Upper lobe of right lung (tissue), 1 donor: ENCODE measurements at regions not wholly inside any gene's neighbourhood (a gene's known extent, or its start where the extent isn't known, plus 50 kb on each side); places are given as distances from the start of the nearest gene placed in this dataset.

Experiments used
- ATAC-seq: fragments of 200-7000 bp; cut with Tn5 transposase; one replicate; pipeline ENCODE4 v1.9.1; 2020; ENCODE audit warnings: mild to moderate bottlenecking, moderate library complexity
- DNase-seq: peaks from one replicate; pipeline ENCODE4 v3.0.0-alpha.2; 2020
- H3K27ac ChIP-seq: fragments of 200-600 bp; one replicate; pipeline ENCODE4 v1.8.0; 2022
- H3K27me3 ChIP-seq: fragments of 200-600 bp; one replicate; pipeline ENCODE4 v1.8.0; 2022; ENCODE audit warnings: mild to moderate bottlenecking
- H3K36me3 ChIP-seq: fragments of 200-600 bp; one replicate; pipeline ENCODE4 v1.8.0; 2022
- H3K4me1 ChIP-seq: fragments of 200-600 bp; one replicate; pipeline ENCODE4 v1.8.0; 2022
- H3K4me3 ChIP-seq: fragments of 200-600 bp; one replicate; pipeline ENCODE4 v1.8.0; 2022; ENCODE audit warnings: mild to moderate bottlenecking
- H3K9me3 ChIP-seq: fragments of 200-600 bp; one replicate; pipeline ENCODE4 v1.8.0; 2022
- CTCF ChIP-seq: fragments of 200-600 bp; IDR thresholded peaks from one replicate; pipeline ENCODE4 v1.8.0; 2022; ENCODE audit warnings: antibody characterized with exemption
- intact Hi-C: fragments of 100-400 bp; cut with DNase I; formaldehyde crosslinking; loops from one replicate; pipeline ENCODE4 v1.11.0; 2022
- donor health status: DM: no; HTN: yes; CAD: no; lungs with severe emphysema.

- DNase-seq (no peak), ATAC-seq (no peak)
- H3K4me1 ChIP-seq, result no peaks in the 10 kb centered on the region
- H3K27me3 ChIP-seq, result no peaks in the 10 kb centered on the region
- no peak overlapping the region for H3K27ac ChIP-seq
- no peaks in the 10 kb centered on the region for H3K36me3 ChIP-seq
- no peaks in the 10 kb centered on the region for H3K9me3 ChIP-seq
- H3K4me3 ChIP-seq, result no peak overlapping the region
- intact Hi-C loops, result no loop called here
- no peak for TF ChIP-seq CTCF
These were observed 177.0 kb downstream of the GOLIM4 start for GRCh38 chr3:167918686-167919085.

GRCh38 chr3:167918008-167918596 is 177.6 kb downstream of the GOLIM4 start:
- no peak overlapping the region for H3K4me3 ChIP-seq
- intact Hi-C loops, result no loop called here
- no peaks in the 10 kb centered on the region for H3K27me3 ChIP-seq

GRCh38 chr3:167913219-167913835 is 177.8 kb downstream of the SERPINI1 start:
- no peak overlapping the region for H3K27ac ChIP-seq
- no peaks in the 10 kb centered on the region for H3K4me1 ChIP-seq

More at GRCh38 chr3:167918008-167918596, 177.6 kb downstream of the GOLIM4 start:
- no peak for ATAC-seq
- Histone ChIP-seq H3K36me3 (no peaks in the 10 kb centered on the region), H3K9me3 (no peaks in the 10 kb centered on the region), H3K4me1 (no peaks in the 10 kb centered on the region), H3K27ac (no peak overlapping the region)
- TF ChIP-seq CTCF, result no peak
- DNase-seq, result no peak

GRCh38 chr3:167909952-167910351 is 174.4 kb downstream of the SERPINI1 start:
- DNase-seq (no peak), ATAC-seq (no peak)
- Histone ChIP-seq H3K9me3 (no peaks in the 10 kb centered on the region), H3K4me1 (no peaks in the 10 kb centered on the region), H3K27me3 (no peaks in the 10 kb centered on the region), H3K4me3 (no peak overlapping the region), H3K27ac (no peak overlapping the region), H3K36me3 (no peaks in the 10 kb centered on the region)
- intact Hi-C loops, result no loop called here
- TF ChIP-seq CTCF, result no peak

More at GRCh38 chr3:167913219-167913835, 177.8 kb downstream of the SERPINI1 start:
- TF ChIP-seq CTCF, result peak; percentile 11
- Histone ChIP-seq H3K27me3 (no peaks in the 10 kb centered on the region), H3K9me3 (no peaks in the 10 kb centered on the region), H3K4me3 (no peak overlapping the region), H3K36me3 (no peaks in the 10 kb centered on the region)
- intact Hi-C loops, result no loop called here
- DNase-seq, result no peak
- peak; percentile 87 for ATAC-seq

- H3K4me1 ChIP-seq, result no peaks in the 10 kb centered on the region
- DNase-seq (no peak), ATAC-seq (no peak)
- no peaks in the 10 kb centered on the region for H3K27me3 ChIP-seq
- H3K4me3 ChIP-seq, result no peak overlapping the region
- H3K27ac ChIP-seq, result no peak overlapping the region
- TF ChIP-seq CTCF, result no peak
- no peaks in the 10 kb centered on the region for H3K9me3 ChIP-seq
- no peaks in the 10 kb centered on the region for H3K36me3 ChIP-seq
- intact Hi-C loops, result no loop called here
These were observed 174.0 kb downstream of the SERPINI1 start for GRCh38 chr3:167909504-167909896.
